ENCODE measurements at regions not wholly inside any gene's neighbourhood (a gene's known extent, or its start where the extent isn't known, plus 50 kb on each side); places are given as distances from the start of the nearest gene placed in this dataset.

GRCh38 chr11:25218036-25218435 is 721.2 kb downstream of the LUZP2 start:
- TF ChIP-seq POLR2AphosphoS5 (IDR thresholded peaks at IDR 0.05; ENCODE audit: insufficient read depth in 1 of 2, low read depth in 1 of 2) (no peak), CTCF (IDR thresholded peaks at IDR 0.05) (no peak), POLR2A (IDR thresholded peaks at IDR 0.05) (no peak)
- Histone ChIP-seq H3K27me3 (no peaks in the 10 kb centered on the region), H3K27ac (no peak overlapping the region), H3K4me3 (no peak overlapping the region), H3K4me1 (no peaks in the 10 kb centered on the region), H3K36me3 (no peaks in the 10 kb centered on the region), H3K9me3 (no peaks in the 10 kb centered on the region)
- no peak for DNase-seq (ENCODE audit: extremely low spot score in 2 of 2)
- intact Hi-C loops (cut with DNase I): no loop called here

- no peak overlapping the region for H3K27ac ChIP-seq
- no peaks in the 10 kb centered on the region for H3K27me3 ChIP-seq
- intact Hi-C loops (cut with DNase I): no loop called here
- no peak overlapping the region for H3K4me3 ChIP-seq
- DNase-seq (ENCODE audit: extremely low spot score in 2 of 2): no peak
- H3K9me3 ChIP-seq: no peaks in the 10 kb centered on the region
- H3K36me3 ChIP-seq: no peaks in the 10 kb centered on the region
- TF ChIP-seq POLR2A (IDR thresholded peaks at IDR 0.05) (no peak), CTCF (IDR thresholded peaks at IDR 0.05) (no peak), POLR2AphosphoS5 (IDR thresholded peaks at IDR 0.05; ENCODE audit: insufficient read depth in 1 of 2, low read depth in 1 of 2) (no peak)
- H3K4me1 ChIP-seq: no peaks in the 10 kb centered on the region
Observed at GRCh38 chr11:25225078-25225477, 728.2 kb downstream of the LUZP2 start.

GRCh38 chr11:25242928-25243327 is 746.1 kb downstream of the LUZP2 start:
- Histone ChIP-seq H3K4me1 (no peaks in the 10 kb centered on the region), H3K9me3 (no peaks in the 10 kb centered on the region), H3K36me3 (no peaks in the 10 kb centered on the region), H3K27me3 (no peaks in the 10 kb centered on the region), H3K4me3 (no peak overlapping the region), H3K27ac (no peak overlapping the region)
- intact Hi-C loops (cut with DNase I): no loop called here
- DNase-seq (ENCODE audit: extremely low spot score in 2 of 2): no peak
- TF ChIP-seq CTCF (IDR thresholded peaks at IDR 0.05) (no peak), POLR2A (IDR thresholded peaks at IDR 0.05) (no peak), POLR2AphosphoS5 (IDR thresholded peaks at IDR 0.05; ENCODE audit: insufficient read depth in 1 of 2, low read depth in 1 of 2) (no peak)

GRCh38 chr11:25244126-25244525 is 747.3 kb downstream of the LUZP2 start:
- TF ChIP-seq POLR2A (IDR thresholded peaks at IDR 0.05): no peak
- TF ChIP-seq POLR2AphosphoS5 (IDR thresholded peaks at IDR 0.05; ENCODE audit: insufficient read depth in 1 of 2, low read depth in 1 of 2): no peak
- TF ChIP-seq CTCF (IDR thresholded peaks at IDR 0.05): no peak
- no peak overlapping the region for H3K27ac ChIP-seq
- intact Hi-C loops (cut with DNase I): no loop called here
- no peak overlapping the region for H3K4me3 ChIP-seq
- H3K4me1 ChIP-seq: no peaks in the 10 kb centered on the region
- H3K9me3 ChIP-seq: no peaks in the 10 kb centered on the region
- no peaks in the 10 kb centered on the region for H3K27me3 ChIP-seq
- H3K36me3 ChIP-seq: no peaks in the 10 kb centered on the region
- no peak for DNase-seq (ENCODE audit: extremely low spot score in 2 of 2)

- DNase-seq (ENCODE audit: extremely low spot score in 2 of 2): no peak
- Histone ChIP-seq H3K27me3 (no peaks in the 10 kb centered on the region), H3K4me3 (no peak overlapping the region), H3K36me3 (no peaks in the 10 kb centered on the region), H3K4me1 (no peaks in the 10 kb centered on the region), H3K9me3 (no peaks in the 10 kb centered on the region), H3K27ac (no peak overlapping the region)
- no peak for TF ChIP-seq POLR2AphosphoS5 (IDR thresholded peaks at IDR 0.05; ENCODE audit: insufficient read depth in 1 of 2, low read depth in 1 of 2)
- no peak for TF ChIP-seq CTCF (IDR thresholded peaks at IDR 0.05)
- no peak for TF ChIP-seq POLR2A (IDR thresholded peaks at IDR 0.05)
- intact Hi-C loops (cut with DNase I): no loop called here
Observed at GRCh38 chr11:25247336-25247735, 750.5 kb downstream of the LUZP2 start.

Measured in vagina (tissue), 2 donors.